Eye (tissue), 1 donor: ENCODE measurements at regions not wholly inside any gene's neighbourhood (a gene's known extent, or its start where the extent isn't known, plus 50 kb on each side); places are given as distances from the start of the nearest gene placed in this dataset.

Experiments used
- DNase-seq: peaks from one replicate; pipeline ENCODE4 v3.0.0-alpha.2; 2015

GRCh38 chr10:121102706-121103105 lies 251.5 kb downstream of the WDR11 start:
- no peak for DNase-seq

GRCh38 chr10:121104476-121105111 lies 253.4 kb downstream of the WDR11 start:
- no peak for DNase-seq

- DNase-seq: no peak
These were observed 255.4 kb downstream of the WDR11 start for GRCh38 chr10:121106611-121107010.

GRCh38 chr10:121108051-121108450 lies 256.9 kb downstream of the WDR11 start:
- DNase-seq: no peak

- no peak for DNase-seq
These were observed 259.2 kb downstream of the WDR11 start for GRCh38 chr10:121110369-121110768.

- peak; percentile 26 for DNase-seq
These were observed 261.0 kb downstream of the WDR11 start for GRCh38 chr10:121112136-121112535.

GRCh38 chr10:121112579-121113384 lies 261.6 kb downstream of the WDR11 start:
- DNase-seq: peak; percentile 26

GRCh38 chr10:121113385-121113696 lies 262.2 kb downstream of the WDR11 start:
- no peak for DNase-seq

- no peak for DNase-seq
These were observed 262.7 kb downstream of the WDR11 start for GRCh38 chr10:121113911-121114310.

GRCh38 chr10:121115154-121115553 lies 264.0 kb downstream of the WDR11 start:
- DNase-seq: no peak

- no peak for DNase-seq
These were observed 270.3 kb downstream of the WDR11 start for GRCh38 chr10:121121462-121121861.

GRCh38 chr10:121127151-121127906 lies 276.2 kb downstream of the WDR11 start:
- no peak for DNase-seq

GRCh38 chr10:121128164-121128563 lies 277.0 kb downstream of the WDR11 start:
- peak; percentile 16 for DNase-seq

GRCh38 chr10:121129266-121129665 lies 278.1 kb downstream of the WDR11 start:
- no peak for DNase-seq

GRCh38 chr10:121130382-121130781 lies 279.2 kb downstream of the WDR11 start:
- no peak for DNase-seq

GRCh38 chr10:121131014-121131413 lies 279.9 kb downstream of the WDR11 start:
- DNase-seq: no peak

GRCh38 chr10:121131426-121132265 lies 280.5 kb downstream of the WDR11 start:
- DNase-seq: no peak

- DNase-seq: no peak
These were observed 281.1 kb downstream of the WDR11 start for GRCh38 chr10:121132273-121132672.

GRCh38 chr10:121133901-121134300 lies 282.7 kb downstream of the WDR11 start:
- DNase-seq: no peak

GRCh38 chr10:121134711-121135110 lies 283.5 kb downstream of the WDR11 start:
- DNase-seq: no peak

- no peak for DNase-seq
These were observed 284.4 kb downstream of the WDR11 start for GRCh38 chr10:121135512-121135911.

- DNase-seq: no peak
These were observed 286.4 kb downstream of the WDR11 start for GRCh38 chr10:121137533-121137932.
